ENCODE measurements at regions not wholly inside any gene's neighbourhood (a gene's known extent, or its start where the extent isn't known, plus 50 kb on each side); places are given as distances from the start of the nearest gene placed in this dataset.

GRCh38 chr14:58849601-58850000 lies 211.8 kb downstream of the DACT1 start:
- Histone ChIP-seq H3K4me3 (no peak overlapping the region), H3K4me1 (ENCODE audit: low read depth) (no peaks in the 10 kb centered on the region), H3K9me3 (no peaks in the 10 kb centered on the region), H3K36me3 (ENCODE audit: low read depth) (no peaks in the 10 kb centered on the region)
- intact Hi-C loops (cut with DNase I, micrococcal nuclease) = no loop called here
- TF ChIP-seq CTCF (IDR thresholded peaks at IDR 0.05) = no peak
- peak; percentile 39 for ATAC-seq
- DNase-seq = no peak

GRCh38 chr14:58850011-58850410 lies 212.2 kb downstream of the DACT1 start:
- DNase-seq (no peak), ATAC-seq (no peak)
- Histone ChIP-seq H3K9me3 (no peaks in the 10 kb centered on the region), H3K4me3 (no peak overlapping the region), H3K36me3 (ENCODE audit: low read depth) (no peaks in the 10 kb centered on the region), H3K4me1 (ENCODE audit: low read depth) (no peaks in the 10 kb centered on the region)
- intact Hi-C loops (cut with DNase I, micrococcal nuclease) = no loop called here
- no peak for TF ChIP-seq CTCF (IDR thresholded peaks at IDR 0.05)

GRCh38 chr14:58861586-58861985 lies 223.8 kb downstream of the DACT1 start:
- Histone ChIP-seq H3K4me3 (no peak overlapping the region), H3K4me1 (ENCODE audit: low read depth) (no peaks in the 10 kb centered on the region), H3K36me3 (ENCODE audit: low read depth) (no peaks in the 10 kb centered on the region), H3K9me3 (peaks cover 3% of the 10 kb centered on the region)
- intact Hi-C loops (cut with DNase I, micrococcal nuclease) = no loop called here
- ATAC-seq (no peak), DNase-seq (no peak)
- TF ChIP-seq CTCF (IDR thresholded peaks at IDR 0.05) = no peak

- no peak for TF ChIP-seq CTCF (IDR thresholded peaks at IDR 0.05)
- H3K4me3 ChIP-seq = no peak overlapping the region
- peaks cover 3% of the 10 kb centered on the region for H3K9me3 ChIP-seq
- ATAC-seq (no peak), DNase-seq (no peak)
- intact Hi-C loops (cut with DNase I, micrococcal nuclease) = no loop called here
- H3K4me1 ChIP-seq (ENCODE audit: low read depth) = no peaks in the 10 kb centered on the region
- no peaks in the 10 kb centered on the region for H3K36me3 ChIP-seq (ENCODE audit: low read depth)
These were observed 224.8 kb downstream of the DACT1 start for GRCh38 chr14:58862416-58863160.

GRCh38 chr14:58863661-58864345 lies 226.0 kb downstream of the DACT1 start:
- intact Hi-C loops (cut with DNase I, micrococcal nuclease) = no loop called here
- DNase-seq = no peak
- no peak for TF ChIP-seq CTCF (IDR thresholded peaks at IDR 0.05)

More at GRCh38 chr14:58863661-58864345, 226.0 kb downstream of the DACT1 start:
- no peaks in the 10 kb centered on the region for H3K9me3 ChIP-seq
- no peaks in the 10 kb centered on the region for H3K4me1 ChIP-seq (ENCODE audit: low read depth)
- H3K36me3 ChIP-seq (ENCODE audit: low read depth) = no peaks in the 10 kb centered on the region
- no peak overlapping the region for H3K4me3 ChIP-seq
- no peak for ATAC-seq

Measured in mucosa of descending colon (tissue), 3 donors.